NCI-H526 treated with DMSO at 0.1 percent for 48 hours (cell line): ENCODE measurements at regions not wholly inside any gene's neighbourhood (a gene's known extent, or its start where the extent isn't known, plus 50 kb on each side); places are given as distances from the start of the nearest gene placed in this dataset.
"Not testable (repeated sequence)": the region's sequence is repeated elsewhere in the genome, so short reads cannot be mapped to it uniquely, and the experiment has no call there.

ENCODE experiments used
- DNase-seq: peaks from one replicate; lab custom pipeline; 2025; lab: John Stamatoyannopoulos, UW

GRCh38 chr2:8139668-8140200, 542.1 kb upstream of the ID2 start:
- DNase-seq, result no peak

- DNase-seq, result no peak
Observed at GRCh38 chr2:8141079-8141707, 540.7 kb upstream of the ID2 start.

GRCh38 chr2:8141780-8142179, 540.1 kb upstream of the ID2 start:
- DNase-seq, result no peak

GRCh38 chr2:8142461-8142860, 539.4 kb upstream of the ID2 start:
- no peak for DNase-seq

- DNase-seq, result no peak
Observed at GRCh38 chr2:8144131-8144631, 537.7 kb upstream of the ID2 start.

GRCh38 chr2:8144785-8145184, 537.1 kb upstream of the ID2 start:
- no peak for DNase-seq

- not testable (repeated sequence) for DNase-seq
Observed at GRCh38 chr2:8145375-8145774, 536.5 kb upstream of the ID2 start.

GRCh38 chr2:8146132-8147005, 535.5 kb upstream of the ID2 start:
- no peak for DNase-seq

GRCh38 chr2:8148260-8149006, 533.4 kb upstream of the ID2 start:
- DNase-seq, result no peak

- no peak for DNase-seq
Observed at GRCh38 chr2:8149007-8149405, 532.9 kb upstream of the ID2 start.

- DNase-seq, result no peak
Observed at GRCh38 chr2:8149985-8150539, 531.8 kb upstream of the ID2 start.

GRCh38 chr2:8151888-8152287, 530.0 kb upstream of the ID2 start:
- DNase-seq, result no peak

- no peak for DNase-seq
Observed at GRCh38 chr2:8152392-8153257, 529.2 kb upstream of the ID2 start.

- DNase-seq, result no peak
Observed at GRCh38 chr2:8153258-8153718, 528.6 kb upstream of the ID2 start.

GRCh38 chr2:8154270-8154669, 527.6 kb upstream of the ID2 start:
- no peak for DNase-seq

- no peak for DNase-seq
Observed at GRCh38 chr2:8154936-8155335, 526.9 kb upstream of the ID2 start.

GRCh38 chr2:8157621-8158430, 524.0 kb upstream of the ID2 start:
- DNase-seq, result no peak

GRCh38 chr2:8158711-8159110, 523.1 kb upstream of the ID2 start:
- DNase-seq, result no peak

- DNase-seq, result no peak
Observed at GRCh38 chr2:8159211-8159965, 522.5 kb upstream of the ID2 start.
